Immature natural killer cell (primary cell): ENCODE measurements at regions not wholly inside any gene's neighbourhood (a gene's known extent, or its start where the extent isn't known, plus 50 kb on each side); places are given as distances from the start of the nearest gene placed in this dataset.

Experiments
- DNase-seq, 3 donors: peaks; one replicate each; pipeline ENCODE4 v3.0.0; 2022; ENCODE audit warnings: mixed read lengths in 1 of 3
- H3K27ac Mint-ChIP-seq, 6 donors: one replicate each; pipeline ENCODE4 v1.8.0; 2020; ENCODE audit warnings: mixed read lengths in 6 of 6, mild to moderate bottlenecking in 5 of 6, inconsistent platforms in 4 of 6, moderate library complexity in 3 of 6
- H3K27me3 Mint-ChIP-seq, 3 donors: one replicate each; pipeline ENCODE4 v1.8.0; 2020 to 2021; ENCODE audit warnings: low read depth in 3 of 3, mild to moderate bottlenecking in 3 of 3, mixed read lengths in 3 of 3, moderate library complexity in 3 of 3, inconsistent platforms in 1 of 3
- H3K36me3 Mint-ChIP-seq, 3 donors: one replicate each; pipeline ENCODE4 v1.8.0; 2020; ENCODE audit warnings: mixed read lengths in 3 of 3, inconsistent platforms in 2 of 3, mild to moderate bottlenecking in 2 of 3
- H3K4me1 Mint-ChIP-seq, 2 donors: one replicate each; pipeline ENCODE4 v1.8.0; 2020; ENCODE audit warnings: inconsistent platforms in 2 of 2, mild to moderate bottlenecking in 2 of 2, mixed read lengths in 2 of 2, moderate library complexity in 1 of 2
- H3K4me3 Mint-ChIP-seq, 5 donors: one replicate each; pipeline ENCODE4 v1.8.0; 2020; ENCODE audit warnings: mild to moderate bottlenecking in 5 of 5, mixed read lengths in 5 of 5, inconsistent platforms in 3 of 5, moderate library complexity in 3 of 5
- H3K9me3 Mint-ChIP-seq, 6 donors: one replicate each; pipeline ENCODE4 v1.8.0; 2020; ENCODE audit warnings: mild to moderate bottlenecking in 6 of 6, mixed read lengths in 6 of 6, inconsistent platforms in 4 of 6, moderate library complexity in 3 of 6

DNA sequence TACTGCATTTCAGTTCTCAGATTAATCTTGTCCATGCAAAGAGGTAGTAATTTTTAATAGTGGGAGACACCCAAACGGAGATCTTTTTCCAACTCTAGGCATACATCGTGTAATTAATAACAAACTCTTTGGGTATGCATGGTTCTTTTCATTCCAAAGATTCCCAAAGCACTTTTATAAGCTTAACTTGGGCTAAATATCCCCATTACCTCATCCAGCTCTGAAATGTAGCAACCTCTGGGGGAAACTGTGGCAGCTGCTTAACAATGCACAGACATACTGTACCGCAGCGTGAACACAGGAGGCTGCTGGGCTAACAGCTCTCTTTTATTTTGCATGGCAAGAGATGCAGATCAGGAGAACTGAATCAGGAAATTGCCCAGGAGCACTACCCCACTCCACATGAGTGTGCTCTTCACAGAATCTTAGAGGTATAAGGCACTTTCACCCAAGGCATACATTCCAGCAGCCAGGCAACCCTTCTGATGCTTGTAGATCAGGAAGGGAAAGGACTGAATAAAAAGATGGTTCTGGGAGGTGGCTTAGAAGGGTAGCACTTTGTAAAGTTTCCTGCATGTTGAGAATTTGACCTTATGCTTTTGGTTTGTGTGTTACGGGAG, 114.4 kb upstream of the GLI3 start:
- Mint-ChIP-seq H3K27me3 (peaks cover 0 to 2% (median 0%) of the 10 kb centered on the region in 3 donors), H3K27ac (no peak overlapping the region), H3K4me1 (no peaks in the 10 kb centered on the region), H3K36me3 (no peaks in the 10 kb centered on the region), H3K4me3 (no peak overlapping the region), H3K9me3 (peaks cover 0 to 6% (median 0%) of the 10 kb centered on the region in 6 donors)
- no peak for DNase-seq

DNA sequence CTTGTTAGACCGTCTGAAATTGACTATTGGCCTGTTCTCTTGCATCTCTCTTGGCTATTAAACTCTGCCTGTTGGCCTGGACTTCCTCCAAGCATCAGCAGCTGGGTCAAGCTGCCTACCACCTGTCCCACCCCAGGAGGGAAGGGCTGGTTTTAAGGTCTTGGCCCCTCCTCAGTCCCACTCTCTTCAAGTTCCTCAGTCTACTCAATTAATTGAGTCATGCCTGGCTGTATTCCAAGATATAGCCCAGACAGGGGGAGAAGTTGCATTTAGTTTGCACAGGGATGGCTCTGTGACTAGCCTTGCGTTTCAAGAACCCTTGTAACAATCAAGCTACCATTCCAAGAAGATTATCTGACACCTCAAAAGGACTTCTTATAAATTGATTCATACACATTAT, 113.8 kb upstream of the GLI3 start:
- Mint-ChIP-seq H3K36me3 (no peaks in the 10 kb centered on the region), H3K9me3 (peaks cover 0 to 6% (median 0%) of the 10 kb centered on the region in 6 donors), H3K4me1 (no peaks in the 10 kb centered on the region), H3K27ac (no peak overlapping the region), H3K4me3 (no peak overlapping the region), H3K27me3 (peaks cover 0 to 2% (median 0%) of the 10 kb centered on the region in 3 donors)
- no peak for DNase-seq

DNA sequence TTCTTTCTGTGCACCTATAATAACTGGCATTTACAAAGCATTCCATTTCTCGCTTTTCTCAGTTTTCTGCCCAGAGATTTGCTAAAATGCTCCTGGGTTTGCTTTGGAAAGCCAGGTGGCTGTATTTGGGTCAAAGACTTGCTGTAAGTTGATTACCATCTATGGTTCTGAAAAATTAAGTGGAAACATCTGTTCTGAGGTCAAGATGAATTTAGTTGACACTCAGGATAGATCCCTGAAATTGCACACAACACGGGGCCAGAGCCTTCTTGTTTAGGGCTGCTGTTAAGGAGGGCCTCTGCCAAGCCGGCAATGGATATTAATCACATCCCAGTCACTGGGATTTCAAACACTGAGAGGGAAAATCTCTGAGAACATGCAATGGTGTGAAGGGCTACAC, 111.6 kb upstream of the GLI3 start:
- peaks cover 0 to 6% (median 0%) of the 10 kb centered on the region in 6 donors for H3K9me3 Mint-ChIP-seq
- no peak overlapping the region for H3K27ac Mint-ChIP-seq
- H3K27me3 Mint-ChIP-seq, result peaks cover 0 to 5% (median 3%) of the 10 kb centered on the region in 3 donors
- no peaks in the 10 kb centered on the region for H3K36me3 Mint-ChIP-seq
- DNase-seq, result no peak
- H3K4me3 Mint-ChIP-seq, result no peak overlapping the region
- H3K4me1 Mint-ChIP-seq, result no peaks in the 10 kb centered on the region

- Mint-ChIP-seq H3K27ac (no peak overlapping the region), H3K36me3 (no peaks in the 10 kb centered on the region), H3K9me3 (peaks cover 0 to 6% (median 0%) of the 10 kb centered on the region in 6 donors), H3K4me3 (no peak overlapping the region), H3K4me1 (no peaks in the 10 kb centered on the region), H3K27me3 (peaks cover 0 to 5% (median 3%) of the 10 kb centered on the region in 3 donors)
- no peak for DNase-seq
Observed at GRCh38 chr7:42348071-42348470, 111.1 kb upstream of the GLI3 start.

DNA sequence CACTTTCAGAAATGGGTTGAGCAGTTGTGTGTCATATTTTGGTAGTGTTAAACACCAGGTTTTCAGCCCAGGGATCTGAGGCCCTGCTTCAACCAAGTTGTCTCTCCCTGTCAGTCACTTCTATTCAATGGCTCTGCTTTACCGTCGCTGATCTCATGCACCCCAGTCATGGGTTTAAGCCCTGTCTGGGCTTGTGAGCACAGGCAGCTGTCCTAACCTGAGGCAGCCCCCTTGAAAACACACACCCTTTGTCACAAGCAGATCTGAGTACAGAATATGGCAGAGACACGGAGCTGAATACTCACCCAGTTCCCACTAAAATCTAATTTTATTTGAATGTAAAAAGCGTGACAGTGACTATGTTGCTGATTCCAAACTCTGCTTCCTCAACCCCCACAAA, 110.6 kb upstream of the GLI3 start:
- Mint-ChIP-seq H3K27me3 (peaks cover 0 to 5% (median 3%) of the 10 kb centered on the region in 3 donors), H3K4me3 (no peak overlapping the region), H3K36me3 (no peaks in the 10 kb centered on the region), H3K27ac (no peak overlapping the region), H3K4me1 (no peaks in the 10 kb centered on the region), H3K9me3 (peaks cover 0 to 6% (median 0%) of the 10 kb centered on the region in 6 donors)
- no peak for DNase-seq

DNA sequence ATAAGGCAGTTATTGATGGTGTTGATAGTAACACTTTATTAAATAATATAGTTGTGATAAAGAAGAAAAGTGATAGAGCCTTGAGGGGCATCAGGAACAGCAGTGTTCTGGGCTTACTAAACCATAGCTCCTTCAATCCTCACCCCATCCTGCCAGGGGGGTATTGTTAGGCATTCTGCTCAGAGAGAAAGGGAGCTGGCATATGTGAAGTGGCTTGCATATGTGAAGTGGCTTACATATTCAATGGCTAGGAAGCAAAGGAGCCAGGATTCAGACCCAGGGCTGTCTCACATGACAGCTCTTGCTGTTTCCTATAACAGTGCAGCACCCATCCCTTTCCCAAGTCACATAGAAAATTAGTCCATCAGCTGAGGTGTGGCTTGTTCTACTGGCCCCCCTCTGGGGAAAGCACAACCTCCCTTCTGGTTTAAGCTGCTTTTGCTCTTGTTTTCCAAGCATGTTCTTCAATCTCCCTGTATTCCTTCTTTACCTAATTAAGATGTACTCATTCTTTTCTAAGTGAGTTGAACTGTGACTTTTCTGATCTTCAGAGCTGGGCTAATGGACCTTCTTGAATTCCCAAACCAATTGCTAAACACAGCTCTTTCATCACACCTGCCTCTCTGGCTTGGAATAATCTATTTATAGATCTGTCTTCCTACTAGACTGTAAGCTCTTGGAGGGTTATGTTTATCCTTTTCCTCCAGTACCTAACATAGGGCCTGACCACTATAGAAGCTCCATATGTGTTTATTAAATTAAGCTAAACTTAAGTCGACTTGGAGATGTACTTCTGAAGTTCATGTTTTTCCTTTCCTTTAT, 108.7 kb upstream of the GLI3 start:
- no peak for DNase-seq
- Mint-ChIP-seq H3K27ac (no peak overlapping the region), H3K9me3 (no peaks in the 10 kb centered on the region), H3K4me3 (no peak overlapping the region), H3K27me3 (peaks cover 2 to 4% (median 3%) of the 10 kb centered on the region in 3 donors), H3K36me3 (no peaks in the 10 kb centered on the region), H3K4me1 (no peaks in the 10 kb centered on the region)

DNA sequence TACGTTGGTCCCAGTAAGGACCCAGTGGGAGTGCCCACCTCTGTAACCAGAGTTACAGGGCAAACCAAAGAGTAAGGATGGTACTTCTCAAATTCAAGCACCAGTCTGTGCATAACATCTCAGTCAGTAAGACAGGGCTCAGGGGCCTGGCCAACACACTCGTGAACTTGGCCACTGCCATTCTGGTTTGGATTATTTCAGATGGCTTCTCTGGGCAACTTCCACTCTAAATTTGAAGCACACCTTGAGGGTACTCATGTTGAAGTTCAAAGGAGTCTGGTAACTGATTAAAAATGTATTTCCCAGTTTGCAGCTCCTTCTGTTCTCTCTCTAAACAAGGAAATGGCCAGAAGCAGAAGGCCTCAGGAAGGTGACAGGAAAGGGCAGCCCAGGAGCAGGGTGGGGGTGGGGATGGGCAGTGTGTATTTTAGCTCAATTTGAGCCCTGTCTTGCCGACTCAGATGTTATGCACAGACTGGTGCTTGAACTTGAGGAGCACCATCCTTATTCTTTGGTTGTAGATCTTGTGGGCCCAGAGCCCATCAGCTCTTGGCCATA, 107.3 kb upstream of the GLI3 start:
- Mint-ChIP-seq H3K4me3 (no peak overlapping the region), H3K4me1 (no peaks in the 10 kb centered on the region), H3K9me3 (no peaks in the 10 kb centered on the region), H3K27ac (no peak overlapping the region), H3K27me3 (peaks cover 2 to 3% (median 2%) of the 10 kb centered on the region in 3 donors), H3K36me3 (no peaks in the 10 kb centered on the region)
- DNase-seq, result no peak

- DNase-seq, result no peak
- H3K9me3 Mint-ChIP-seq, result no peaks in the 10 kb centered on the region
- no peaks in the 10 kb centered on the region for H3K4me1 Mint-ChIP-seq
- peaks cover 2 to 3% (median 2%) of the 10 kb centered on the region in 3 donors for H3K27me3 Mint-ChIP-seq
- H3K36me3 Mint-ChIP-seq, result no peaks in the 10 kb centered on the region
- no peak overlapping the region for H3K27ac Mint-ChIP-seq
- H3K4me3 Mint-ChIP-seq, result no peak overlapping the region
Observed at GRCh38 chr7:42342381-42342780, 105.4 kb upstream of the GLI3 start.

- Mint-ChIP-seq H3K36me3 (no peaks in the 10 kb centered on the region), H3K27me3 (peaks cover 3 to 7% (median 4%) of the 10 kb centered on the region in 3 donors), H3K27ac (no peak overlapping the region), H3K4me1 (no peaks in the 10 kb centered on the region), H3K4me3 (no peak overlapping the region), H3K9me3 (no peaks in the 10 kb centered on the region)
- no peak for DNase-seq
Observed at GRCh38 chr7:42340436-42340835, 103.4 kb upstream of the GLI3 start.

GRCh38 chr7:42338916-42339540, 102.0 kb upstream of the GLI3 start:
- H3K4me3 Mint-ChIP-seq, result no peak overlapping the region
- H3K27me3 Mint-ChIP-seq, result peaks cover 0 to 7% (median 4%) of the 10 kb centered on the region in 3 donors
- no peaks in the 10 kb centered on the region for H3K9me3 Mint-ChIP-seq
- no peaks in the 10 kb centered on the region for H3K36me3 Mint-ChIP-seq
- no peak overlapping the region for H3K27ac Mint-ChIP-seq
- H3K4me1 Mint-ChIP-seq, result no peaks in the 10 kb centered on the region
- no peak for DNase-seq

DNA sequence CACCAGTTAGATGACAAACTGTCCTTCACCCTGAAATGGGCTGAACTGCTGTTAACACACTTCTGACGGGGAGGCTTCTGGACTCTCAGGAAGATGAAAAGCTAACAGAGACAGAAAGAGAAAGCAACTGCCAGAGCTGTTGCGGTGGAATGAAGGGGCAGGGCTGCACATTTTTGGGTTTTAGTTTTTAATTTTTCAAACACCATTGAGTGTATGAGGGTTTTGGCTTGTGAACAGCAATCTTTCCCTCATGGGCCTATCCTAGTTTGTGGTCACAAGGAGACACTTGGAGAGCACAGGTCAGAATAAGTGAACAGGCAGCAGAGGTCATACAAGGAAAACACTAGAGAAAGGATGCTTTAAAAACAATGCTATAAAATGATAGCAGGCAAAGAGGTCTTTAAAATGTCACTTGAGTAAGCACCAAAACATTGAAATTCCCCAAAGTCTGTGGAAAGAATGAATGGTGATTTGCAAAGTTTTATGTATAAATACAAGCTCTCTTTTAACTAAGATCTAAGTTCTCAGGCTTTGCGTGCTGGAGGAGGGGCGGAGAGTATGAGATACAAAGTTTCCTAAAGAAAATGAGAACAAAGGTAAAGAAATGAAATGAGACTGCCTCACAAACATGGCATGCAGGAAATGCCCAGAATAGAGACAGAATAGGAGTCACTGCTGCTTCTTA, 101.4 kb upstream of the GLI3 start:
- Mint-ChIP-seq H3K4me3 (peak overlapping the region in 2 of 5 donors; percentile 44 to 49), H3K27me3 (peaks cover 0 to 7% (median 2%) of the 10 kb centered on the region in 3 donors), H3K27ac (no peak overlapping the region), H3K4me1 (no peaks in the 10 kb centered on the region), H3K36me3 (no peaks in the 10 kb centered on the region), H3K9me3 (peaks cover 0 to 3% (median 0%) of the 10 kb centered on the region in 6 donors)
- no peak for DNase-seq

- Mint-ChIP-seq H3K27ac (no peak overlapping the region), H3K9me3 (peaks cover 5 to 7% (median 6%) of the 10 kb centered on the region in 6 donors)
Observed at GRCh38 chr7:42337225-42337905, 100.4 kb upstream of the GLI3 start.

GRCh38 chr7:42332605-42333222, 95.7 kb upstream of the GLI3 start:
- DNase-seq, result no peak
- no peak overlapping the region for H3K27ac Mint-ChIP-seq
- H3K4me1 Mint-ChIP-seq, result no peaks in the 10 kb centered on the region
- H3K4me3 Mint-ChIP-seq, result no peak overlapping the region
- H3K9me3 Mint-ChIP-seq, result peaks cover 9 to 18% (median 12%) of the 10 kb centered on the region in 6 donors
- peaks cover 0 to 4% (median 4%) of the 10 kb centered on the region in 3 donors for H3K36me3 Mint-ChIP-seq
- H3K27me3 Mint-ChIP-seq, result peaks cover 1 to 7% (median 5%) of the 10 kb centered on the region in 3 donors

More at GRCh38 chr7:42337225-42337905, 100.4 kb upstream of the GLI3 start:
- Mint-ChIP-seq H3K4me1 (no peaks in the 10 kb centered on the region), H3K27me3 (peaks cover 0 to 7% (median 3%) of the 10 kb centered on the region in 3 donors), H3K36me3 (peaks cover 0 to 4% (median 0%) of the 10 kb centered on the region in 3 donors), H3K4me3 (no peak overlapping the region)
- no peak for DNase-seq
